Sciatic nerve (tissue), 2 donors: ENCODE measurements at regions not wholly inside any gene's neighbourhood (a gene's known extent, or its start where the extent isn't known, plus 50 kb on each side); places are given as distances from the start of the nearest gene placed in this dataset.
"Not testable (repeated sequence)": the region's sequence is repeated elsewhere in the genome, so short reads cannot be mapped to it uniquely, and the experiment has no call there.

ENCODE experiments used
- ATAC-seq: fragments of 200-7000 bp; cut with Tn5 transposase; one replicate; pipeline ENCODE4 v1.9.1; 2020; ENCODE audit warnings: mild to moderate bottlenecking, moderate library complexity
- DNase-seq: peaks from one replicate; pipeline ENCODE4 v3.0.0-alpha.2; 2020; ENCODE audit warnings: low spot score
- intact Hi-C: fragments of 100-400 bp; cut with DNase I; formaldehyde crosslinking; loops from one replicate; pipeline ENCODE4 v1.14.2; 2022
- donor health status: DM: no; HTN: no; CAD: no.
- donor health status: DM: no; HTN: no; CAD: no.

- peak; percentile 59 for DNase-seq
- no peak for ATAC-seq
- intact Hi-C loops: no loop called here
Observed at GRCh38 chr4:137909529-137910309, 332.4 kb downstream of the SLC7A11 start.

GRCh38 chr4:137905930-137906329 lies 336.2 kb downstream of the SLC7A11 start:
- DNase-seq: no peak
- no peak for ATAC-seq
- intact Hi-C loops: no loop called here

GRCh38 chr4:137901114-137901513 lies 341.0 kb downstream of the SLC7A11 start:
- DNase-seq (no peak), ATAC-seq (no peak)
- intact Hi-C loops: no loop called here

- intact Hi-C loops: no loop called here
- ATAC-seq: no peak
- DNase-seq: no peak
Observed at GRCh38 chr4:137896221-137896737, 345.9 kb downstream of the SLC7A11 start.

GRCh38 chr4:137895515-137895914 lies 346.6 kb downstream of the SLC7A11 start:
- intact Hi-C loops, ATAC-seq: not testable (repeated sequence)

GRCh38 chr4:137892134-137892533 lies 350.0 kb downstream of the SLC7A11 start:
- ATAC-seq: no peak
- intact Hi-C loops: no loop called here
- no peak for DNase-seq

More at GRCh38 chr4:137895515-137895914, 346.6 kb downstream of the SLC7A11 start:
- DNase-seq: not testable (repeated sequence)

GRCh38 chr4:137890812-137891211 lies 351.3 kb downstream of the SLC7A11 start:
- DNase-seq: no peak
- intact Hi-C loops: no loop called here
- ATAC-seq: no peak

GRCh38 chr4:137881641-137882040 lies 349.3 kb upstream of the PCDH18 start:
- ATAC-seq (no peak), DNase-seq (no peak)
- intact Hi-C loops: no loop called here

GRCh38 chr4:137868067-137868466 lies 335.8 kb upstream of the PCDH18 start:
- not testable (repeated sequence) for ATAC-seq, DNase-seq
- intact Hi-C loops: loop anchor here (5.0 kb wide), 1 partner anchor 906 kb away; no protein-coding TSS in a partner anchor

GRCh38 chr4:137866671-137867070 lies 334.4 kb upstream of the PCDH18 start:
- no peak for ATAC-seq
- intact Hi-C loops: loop anchor here (5.0 kb wide), 1 partner anchor 904 kb away; no protein-coding TSS in a partner anchor
- no peak for DNase-seq

- no peak for ATAC-seq
- DNase-seq: no peak
- intact Hi-C loops: no loop called here
Observed at GRCh38 chr4:137861682-137862081, 329.4 kb upstream of the PCDH18 start.

GRCh38 chr4:137853424-137853823 lies 321.1 kb upstream of the PCDH18 start:
- DNase-seq (no peak), ATAC-seq (no peak)
- intact Hi-C loops: no loop called here

- DNase-seq (no peak), ATAC-seq (no peak)
- intact Hi-C loops: no loop called here
Observed at GRCh38 chr4:137852326-137852725, 320.0 kb upstream of the PCDH18 start.

GRCh38 chr4:137851435-137851834 lies 319.1 kb upstream of the PCDH18 start:
- intact Hi-C loops: no loop called here
- no peak for DNase-seq
- ATAC-seq: no peak

GRCh38 chr4:137827945-137828344 lies 295.7 kb upstream of the PCDH18 start:
- ATAC-seq, DNase-seq, intact Hi-C loops: not testable (repeated sequence)

GRCh38 chr4:137825505-137825904 lies 293.2 kb upstream of the PCDH18 start:
- ATAC-seq: no peak

GRCh38 chr4:137823007-137823406 lies 290.7 kb upstream of the PCDH18 start:
- intact Hi-C loops: no loop called here
- ATAC-seq (no peak), DNase-seq (no peak)

More at GRCh38 chr4:137825505-137825904, 293.2 kb upstream of the PCDH18 start:
- no peak for DNase-seq
- intact Hi-C loops: no loop called here

GRCh38 chr4:137819964-137820383 lies 287.7 kb upstream of the PCDH18 start:
- DNase-seq: no peak
- intact Hi-C loops: no loop called here
- no peak for ATAC-seq

GRCh38 chr4:137812258-137812657 lies 280.0 kb upstream of the PCDH18 start:
- intact Hi-C loops: no loop called here
- ATAC-seq (no peak), DNase-seq (no peak)

- DNase-seq: no peak
- ATAC-seq: no peak
- intact Hi-C loops: no loop called here
Observed at GRCh38 chr4:137806420-137806819, 274.1 kb upstream of the PCDH18 start.
